AG09319 (cell line): ENCODE measurements at regions not wholly inside any gene's neighbourhood (a gene's known extent, or its start where the extent isn't known, plus 50 kb on each side); places are given as distances from the start of the nearest gene placed in this dataset.

ENCODE experiments used
- DNase-seq: peaks from one replicate; pipeline ENCODE4 v3.0.0-alpha.2; 2010; ENCODE audit warnings: low read depth; ENCODE audit errors: extremely low read depth
- CTCF ChIP-seq: IDR thresholded peaks from 2 replicates; pipeline ENCODE4 v1.5.1; 2011; ENCODE audit warnings: low read depth, mild to moderate bottlenecking, inconsistent platforms, low read length, moderate library complexity

GRCh38 chr3:99509224-99509623 lies 129.2 kb upstream of the COL8A1 start:
- DNase-seq, result no peak
- no peak for TF ChIP-seq CTCF

DNA sequence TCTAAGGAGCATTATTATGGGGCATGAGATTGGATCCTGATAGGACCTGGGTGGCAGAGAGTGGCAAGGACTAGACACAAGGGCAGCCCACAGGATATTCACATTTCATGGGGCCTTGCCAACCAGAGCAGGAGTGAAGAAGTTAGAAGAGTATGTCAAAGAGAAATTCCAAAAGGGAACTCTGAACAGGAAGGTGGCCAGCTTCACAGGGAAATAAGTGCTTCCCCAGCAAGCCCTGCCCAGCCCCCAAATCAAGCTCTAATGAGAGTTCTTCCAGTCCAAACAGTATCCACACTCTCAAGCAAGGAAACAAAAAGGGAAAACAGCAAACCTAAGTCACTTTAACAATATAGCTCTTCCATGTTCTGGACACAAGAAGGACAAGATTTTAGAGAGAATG lies 130.2 kb upstream of the COL8A1 start:
- TF ChIP-seq CTCF, result no peak
- DNase-seq, result no peak

- DNase-seq, result peak; percentile 87
- no peak for TF ChIP-seq CTCF
Measured at GRCh38 chr3:99505646-99506269, 132.6 kb upstream of the COL8A1 start.

DNA sequence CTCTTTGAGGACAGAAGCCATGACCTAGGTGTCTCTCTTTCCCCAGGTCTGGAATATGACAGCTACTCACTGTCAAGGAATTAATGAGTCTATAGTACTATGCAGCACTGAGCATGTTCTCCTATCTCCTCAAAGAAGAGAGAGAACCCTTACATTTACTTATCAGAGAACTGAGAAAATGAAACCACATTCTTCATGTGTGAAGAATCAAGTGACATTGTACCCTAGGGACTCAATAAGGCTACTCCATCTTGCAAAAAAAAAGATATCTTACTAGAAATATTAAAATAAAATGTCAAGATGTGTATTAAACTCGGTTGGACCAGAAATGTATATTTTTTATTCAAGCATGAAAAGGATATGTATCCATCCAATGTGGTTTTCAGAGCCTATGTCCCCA lies 133.2 kb upstream of the COL8A1 start:
- DNase-seq, result no peak
- no peak for TF ChIP-seq CTCF

DNA sequence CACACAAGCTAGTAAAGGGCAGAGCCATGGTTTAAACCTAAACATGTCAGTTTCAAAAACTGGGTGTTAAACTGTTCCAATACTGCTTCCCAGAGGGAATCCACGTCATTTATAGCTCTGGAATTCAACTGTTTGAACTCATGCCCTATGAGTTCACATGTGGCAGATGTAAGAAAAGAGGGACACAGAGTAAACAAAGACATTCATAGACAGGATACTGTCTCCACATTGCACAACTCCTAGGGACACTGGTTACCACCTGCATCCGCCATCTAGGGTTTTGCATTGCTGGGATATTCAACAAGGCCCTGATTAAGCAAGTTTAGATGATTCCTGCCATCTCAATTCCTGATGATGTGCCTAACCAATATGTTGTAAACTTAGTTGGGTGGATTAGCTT lies 134.1 kb upstream of the COL8A1 start:
- DNase-seq, result no peak
- no peak for TF ChIP-seq CTCF

GRCh38 chr3:99503350-99503749 lies 135.0 kb upstream of the COL8A1 start:
- TF ChIP-seq CTCF, result no peak
- no peak for DNase-seq

GRCh38 chr3:99502871-99503270 lies 135.5 kb upstream of the COL8A1 start:
- TF ChIP-seq CTCF, result no peak
- no peak for DNase-seq
